Neural progenitor cell (in vitro differentiated cells): ENCODE measurements at regions not wholly inside any gene's neighbourhood (a gene's known extent, or its start where the extent isn't known, plus 50 kb on each side); places are given as distances from the start of the nearest gene placed in this dataset.

Experiments used
- DNase-seq: peaks from one replicate; pipeline ENCODE4 v3.0.0-alpha.2; 2016; ENCODE audit warnings: low spot score
- H2AFZ ChIP-seq: fragments of 200-600 bp; sonication (generic); replicated peaks from 2 replicates; pipeline ENCODE4 v1.6.1; 2016; ENCODE audit warnings: antibody characterized with exemption
- H3F3A ChIP-seq: fragments of 200-600 bp; sonication (generic); 2 replicates; pipeline ENCODE4 v1.6.1; 2016; ENCODE audit warnings: antibody characterized with exemption, low read depth
- H3K27ac ChIP-seq: fragments of 200-600 bp; sonication (generic); 2 replicates; pipeline ENCODE4 v1.5.1; 2016; ENCODE audit warnings: mild to moderate bottlenecking
- H3K27me3 ChIP-seq: fragments of 200-600 bp; sonication (generic); 2 replicates; pipeline ENCODE4 v1.6.1; 2016; ENCODE audit warnings: mild to moderate bottlenecking, moderate library complexity
- H3K36me3 ChIP-seq: fragments of 200-600 bp; sonication (generic); 2 replicates; pipeline ENCODE4 v1.5.1; 2016
- H3K4me1 ChIP-seq: fragments of 200-600 bp; sonication (generic); 2 replicates; pipeline ENCODE4 v1.6.1; 2016; ENCODE audit warnings: mixed run types
- H3K4me2 ChIP-seq: fragments of 200-600 bp; sonication (generic); 2 replicates; pipeline ENCODE4 v1.6.1; 2016
- H3K4me3 ChIP-seq: fragments of 200-600 bp; sonication (generic); 2 replicates; pipeline ENCODE4 v1.5.1; 2016
- H3K79me2 ChIP-seq: fragments of 200-600 bp; sonication (generic); 2 replicates; pipeline ENCODE4 v1.6.1; 2016; ENCODE audit warnings: low read depth
- H3K9ac ChIP-seq: fragments of 200-600 bp; sonication (generic); 2 replicates; pipeline ENCODE4 v1.6.1; 2016
- H3K9me3 ChIP-seq: fragments of 200-600 bp; sonication (generic); 2 replicates; pipeline ENCODE4 v1.5.1; 2016; ENCODE audit warnings: low read depth
- H4K20me1 ChIP-seq: fragments of 200-600 bp; sonication (generic); 2 replicates; pipeline ENCODE4 v1.6.1; 2016; ENCODE audit warnings: low read depth
- H3K27ac Mint-ChIP-seq: 3 replicates; pipeline ENCODE4 v1.8.0; 2021; ENCODE audit warnings: mixed read lengths
- H3K27me3 Mint-ChIP-seq: 2 replicates; pipeline ENCODE4 v1.8.0; 2022; ENCODE audit warnings: low read depth, mild to moderate bottlenecking, inconsistent platforms, moderate library complexity, mixed read lengths; ENCODE audit not compliant: insufficient read depth
- H3K36me3 Mint-ChIP-seq: 3 replicates; pipeline ENCODE4 v1.8.0; 2021; ENCODE audit warnings: mixed read lengths
- H3K4me1 Mint-ChIP-seq: 3 replicates; pipeline ENCODE4 v1.8.0; 2021; ENCODE audit warnings: mixed read lengths
- H3K4me3 Mint-ChIP-seq: 3 replicates; pipeline ENCODE4 v1.8.0; 2021; ENCODE audit warnings: mild to moderate bottlenecking, moderate library complexity, mixed read lengths
- H3K9me3 Mint-ChIP-seq: 3 replicates; pipeline ENCODE4 v1.8.0; 2020; ENCODE audit warnings: mixed read lengths
- EZH2 ChIP-seq: fragments of 200-600 bp; sonication (generic); IDR thresholded peaks from 2 replicates; pipeline ENCODE4 v1.6.1; 2017; ENCODE audit warnings: antibody characterized with exemption, mild to moderate bottlenecking, moderate library complexity
- EZH2phosphoT487 ChIP-seq: fragments of 200-600 bp; sonication (generic); IDR thresholded peaks from 2 replicates; pipeline ENCODE4 v1.6.1; 2017; ENCODE audit warnings: antibody characterized with exemption
- TF ChIP-seq, protein P1 (sequence below): fragments of 200-600 bp; sonication (generic); IDR thresholded peaks from 2 replicates; pipeline ENCODE4 v1.5.1; 2017; ENCODE audit warnings: antibody characterized with exemption, mild to moderate bottlenecking

DNA sequence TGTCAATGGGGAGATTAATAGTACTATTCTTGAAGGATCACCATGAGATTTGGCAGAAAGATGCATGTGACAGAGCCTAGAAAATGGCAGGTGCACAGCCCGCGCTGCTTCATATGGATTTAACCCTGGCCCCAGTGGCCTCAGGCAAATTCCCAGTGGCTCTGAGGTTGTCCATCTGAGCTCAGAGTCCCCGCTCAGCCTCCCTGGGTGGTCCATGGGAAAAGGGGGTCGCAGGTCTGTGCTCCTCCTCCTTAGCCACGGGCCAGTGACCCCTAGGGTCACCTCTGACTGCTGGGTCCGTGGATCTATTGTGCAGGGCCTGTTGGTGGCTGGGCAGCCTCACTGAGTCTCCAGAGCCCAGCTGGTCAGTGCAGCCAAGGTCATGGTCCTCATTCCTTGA lies 93.3 kb upstream of the BOD1 start:
- no peaks in the 10 kb centered on the region for H3K79me2 ChIP-seq
- no peak overlapping the region for H3K4me3 Mint-ChIP-seq
- no peaks in the 10 kb centered on the region for H3F3A ChIP-seq
- H3K4me1 Mint-ChIP-seq: peaks cover 30% of the 10 kb centered on the region
- H3K36me3 Mint-ChIP-seq: no peaks in the 10 kb centered on the region
- peaks cover 8% of the 10 kb centered on the region for H3K4me1 ChIP-seq
- no peaks in the 10 kb centered on the region for H4K20me1 ChIP-seq
- H3K9me3 Mint-ChIP-seq: no peaks in the 10 kb centered on the region
- H3K27me3 Mint-ChIP-seq: peaks cover 10% of the 10 kb centered on the region
- no peaks in the 10 kb centered on the region for H3K36me3 ChIP-seq
- no peak overlapping the region for H3K9ac ChIP-seq
- no peak overlapping the region for H3K4me3 ChIP-seq
- H3K4me2 ChIP-seq: no peak overlapping the region
- H2AFZ ChIP-seq: no peak overlapping the region
- TF ChIP-seq EZH2 (no peak), EZH2phosphoT487 (no peak)
- TF ChIP-seq, protein P1, sequence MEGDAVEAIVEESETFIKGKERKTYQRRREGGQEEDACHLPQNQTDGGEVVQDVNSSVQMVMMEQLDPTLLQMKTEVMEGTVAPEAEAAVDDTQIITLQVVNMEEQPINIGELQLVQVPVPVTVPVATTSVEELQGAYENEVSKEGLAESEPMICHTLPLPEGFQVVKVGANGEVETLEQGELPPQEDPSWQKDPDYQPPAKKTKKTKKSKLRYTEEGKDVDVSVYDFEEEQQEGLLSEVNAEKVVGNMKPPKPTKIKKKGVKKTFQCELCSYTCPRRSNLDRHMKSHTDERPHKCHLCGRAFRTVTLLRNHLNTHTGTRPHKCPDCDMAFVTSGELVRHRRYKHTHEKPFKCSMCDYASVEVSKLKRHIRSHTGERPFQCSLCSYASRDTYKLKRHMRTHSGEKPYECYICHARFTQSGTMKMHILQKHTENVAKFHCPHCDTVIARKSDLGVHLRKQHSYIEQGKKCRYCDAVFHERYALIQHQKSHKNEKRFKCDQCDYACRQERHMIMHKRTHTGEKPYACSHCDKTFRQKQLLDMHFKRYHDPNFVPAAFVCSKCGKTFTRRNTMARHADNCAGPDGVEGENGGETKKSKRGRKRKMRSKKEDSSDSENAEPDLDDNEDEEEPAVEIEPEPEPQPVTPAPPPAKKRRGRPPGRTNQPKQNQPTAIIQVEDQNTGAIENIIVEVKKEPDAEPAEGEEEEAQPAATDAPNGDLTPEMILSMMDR: no peak
- H3K27ac Mint-ChIP-seq: peak overlapping the region; percentile 47
- DNase-seq: peak; percentile 42
- no peaks in the 10 kb centered on the region for H3K9me3 ChIP-seq
- H3K27ac ChIP-seq: no peak overlapping the region
- no peaks in the 10 kb centered on the region for H3K27me3 ChIP-seq

DNA sequence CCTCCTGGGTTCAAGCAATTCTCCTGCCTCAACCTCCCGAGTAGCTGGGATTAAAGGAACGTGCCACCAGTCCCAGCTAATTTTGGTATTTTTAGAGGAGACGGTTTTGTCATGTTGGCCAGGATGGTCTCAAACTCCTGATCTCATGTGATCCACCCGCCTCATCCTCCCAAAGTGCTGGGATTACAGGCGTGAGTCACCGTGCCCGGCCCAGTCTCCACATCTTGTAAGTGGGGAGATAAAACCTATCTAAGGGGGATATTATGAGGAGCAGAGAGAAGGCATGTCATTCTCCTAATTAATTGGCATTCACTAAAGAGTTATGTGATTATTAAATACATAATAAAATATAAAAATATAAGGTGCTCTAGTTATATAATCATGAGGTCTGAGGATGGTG lies 94.1 kb upstream of the BOD1 start:
- no peaks in the 10 kb centered on the region for H3K36me3 Mint-ChIP-seq

DNA sequence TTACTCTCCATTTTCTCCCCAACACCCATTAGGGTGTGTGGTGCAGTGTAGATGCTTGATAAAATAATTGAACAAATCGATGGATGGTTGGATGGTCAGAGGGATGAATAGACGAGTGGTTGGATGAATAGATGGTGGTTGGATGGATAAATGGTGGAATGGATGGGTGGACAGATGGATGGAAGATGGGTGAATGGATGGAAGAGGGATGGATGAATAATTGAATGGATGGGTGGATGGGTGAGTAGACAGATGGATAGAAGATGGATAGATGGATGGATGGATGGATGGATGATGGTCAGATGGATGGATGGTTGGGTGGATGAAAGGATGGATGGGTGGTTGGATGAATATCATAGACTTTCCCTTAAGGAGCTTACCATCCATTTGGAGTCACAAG lies 95.0 kb upstream of the BOD1 start:
- peaks cover 32% of the 10 kb centered on the region for H3K4me1 Mint-ChIP-seq
- H3K27me3 Mint-ChIP-seq: peaks cover 13% of the 10 kb centered on the region
- H3K4me3 Mint-ChIP-seq: no peak overlapping the region
- H3K9me3 Mint-ChIP-seq: no peaks in the 10 kb centered on the region
- Histone ChIP-seq H3F3A (no peaks in the 10 kb centered on the region), H4K20me1 (no peaks in the 10 kb centered on the region), H3K27ac (no peak overlapping the region), H3K4me1 (peaks cover 8% of the 10 kb centered on the region), H3K27me3 (no peaks in the 10 kb centered on the region), H3K79me2 (no peaks in the 10 kb centered on the region), H3K4me3 (no peak overlapping the region), H3K9me3 (no peaks in the 10 kb centered on the region), H3K9ac (no peak overlapping the region), H3K36me3 (no peaks in the 10 kb centered on the region), H2AFZ (no peak overlapping the region), H3K4me2 (no peak overlapping the region)
- no peak overlapping the region for H3K27ac Mint-ChIP-seq
- H3K36me3 Mint-ChIP-seq: no peaks in the 10 kb centered on the region
- no peak for DNase-seq
- TF ChIP-seq EZH2: no peak
- no peak for TF ChIP-seq EZH2phosphoT487
- TF ChIP-seq, protein P1: no peak

More for the DNA sequence above, 94.1 kb upstream of the BOD1 start:
- Histone ChIP-seq H3K9me3 (no peaks in the 10 kb centered on the region), H2AFZ (no peak overlapping the region), H3K27ac (no peak overlapping the region), H3K79me2 (no peaks in the 10 kb centered on the region), H3K4me3 (no peak overlapping the region), H3K4me1 (peaks cover 8% of the 10 kb centered on the region), H3K4me2 (no peak overlapping the region), H3K36me3 (no peaks in the 10 kb centered on the region), H3F3A (no peaks in the 10 kb centered on the region), H3K9ac (no peak overlapping the region), H4K20me1 (no peaks in the 10 kb centered on the region), H3K27me3 (no peaks in the 10 kb centered on the region)
- Mint-ChIP-seq H3K27ac (no peak overlapping the region), H3K9me3 (no peaks in the 10 kb centered on the region), H3K4me1 (peaks cover 32% of the 10 kb centered on the region), H3K4me3 (no peak overlapping the region), H3K27me3 (peaks cover 10% of the 10 kb centered on the region)
- TF ChIP-seq, protein P1: no peak
- no peak for TF ChIP-seq EZH2
- no peak for TF ChIP-seq EZH2phosphoT487
- no peak for DNase-seq
